Adipocyte (in vitro differentiated cells): ENCODE measurements at regions not wholly inside any gene's neighbourhood (a gene's known extent, or its start where the extent isn't known, plus 50 kb on each side); places are given as distances from the start of the nearest gene placed in this dataset.

Experiments
- DNase-seq: peaks from one replicate; pipeline ENCODE4 v3.0.0-alpha.2; 2015; ENCODE audit warnings: low read depth
- H3K27me3 ChIP-seq: replicated peaks from 2 replicates; pipeline ENCODE4 v1.7.0; 2013; ENCODE audit warnings: mild to moderate bottlenecking, low read length, moderate library complexity; ENCODE audit not compliant: control insufficient read depth, insufficient read depth
- H3K36me3 ChIP-seq: 2 replicates; pipeline ENCODE4 v1.7.0; 2013; ENCODE audit warnings: low read length, mild to moderate bottlenecking, moderate library complexity; ENCODE audit not compliant: control insufficient read depth, insufficient read depth, severe bottlenecking
- H3K4me1 ChIP-seq: 2 replicates; pipeline ENCODE4 v1.7.0; 2013; ENCODE audit warnings: mild to moderate bottlenecking, low read length, moderate library complexity; ENCODE audit not compliant: control insufficient read depth, insufficient read depth
- H3K4me3 ChIP-seq: 2 replicates; pipeline ENCODE4 v1.7.0; 2013; ENCODE audit warnings: mild to moderate bottlenecking, low read length, moderate library complexity
- H3K9ac ChIP-seq: 2 replicates; pipeline ENCODE4 v1.7.0; 2013; ENCODE audit warnings: mild to moderate bottlenecking, low read length, moderate library complexity
- H3K9me3 ChIP-seq: 2 replicates; pipeline ENCODE4 v1.7.0; 2013; ENCODE audit warnings: mild to moderate bottlenecking, low read length, moderate library complexity; ENCODE audit not compliant: control insufficient read depth

GRCh38 chrX:25640276-25640675 is 497.9 kb upstream of the MAGEB18 start:
- Histone ChIP-seq H3K9ac (no peak overlapping the region), H3K27me3 (no peaks in the 10 kb centered on the region), H3K9me3 (peaks cover 5% of the 10 kb centered on the region), H3K4me3 (no peak overlapping the region), H3K4me1 (no peaks in the 10 kb centered on the region), H3K36me3 (no peaks in the 10 kb centered on the region)
- no peak for DNase-seq

DNA sequence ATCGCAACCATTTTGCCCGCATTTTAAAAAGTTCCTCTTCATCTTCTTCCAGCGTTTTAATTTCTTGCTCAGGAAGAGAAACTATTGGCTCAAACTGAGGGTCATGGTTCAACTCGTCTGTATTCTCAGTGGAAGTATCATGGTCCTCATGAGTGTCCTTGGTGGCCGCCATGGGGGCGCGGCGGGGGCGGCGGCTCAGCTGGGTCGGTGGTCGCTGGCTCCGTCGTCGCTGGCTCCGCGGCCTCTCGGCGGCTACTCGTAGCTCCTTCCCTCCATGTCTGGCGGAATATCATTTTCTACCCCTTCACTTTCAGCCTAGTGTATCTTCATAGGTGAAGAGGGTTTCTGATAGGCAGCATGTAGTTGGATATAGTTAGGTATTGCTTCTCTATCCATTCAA is 492.0 kb upstream of the MAGEB18 start:
- no peaks in the 10 kb centered on the region for H3K36me3 ChIP-seq
- peaks cover 9% of the 10 kb centered on the region for H3K9me3 ChIP-seq
- no peak overlapping the region for H3K4me3 ChIP-seq
- no peaks in the 10 kb centered on the region for H3K4me1 ChIP-seq
- no peak overlapping the region for H3K9ac ChIP-seq
- DNase-seq: no peak
- no peaks in the 10 kb centered on the region for H3K27me3 ChIP-seq

- no peaks in the 10 kb centered on the region for H3K27me3 ChIP-seq
- no peaks in the 10 kb centered on the region for H3K36me3 ChIP-seq
- no peak overlapping the region for H3K9ac ChIP-seq
- peaks cover 4% of the 10 kb centered on the region for H3K9me3 ChIP-seq
- DNase-seq: no peak
- H3K4me1 ChIP-seq: no peaks in the 10 kb centered on the region
- no peak overlapping the region for H3K4me3 ChIP-seq
Measured at GRCh38 chrX:25648790-25649189, 489.4 kb upstream of the MAGEB18 start.

GRCh38 chrX:25650216-25650820 is 487.8 kb upstream of the MAGEB18 start:
- H3K4me1 ChIP-seq: no peaks in the 10 kb centered on the region
- DNase-seq: no peak
- H3K27me3 ChIP-seq: no peaks in the 10 kb centered on the region

DNA sequence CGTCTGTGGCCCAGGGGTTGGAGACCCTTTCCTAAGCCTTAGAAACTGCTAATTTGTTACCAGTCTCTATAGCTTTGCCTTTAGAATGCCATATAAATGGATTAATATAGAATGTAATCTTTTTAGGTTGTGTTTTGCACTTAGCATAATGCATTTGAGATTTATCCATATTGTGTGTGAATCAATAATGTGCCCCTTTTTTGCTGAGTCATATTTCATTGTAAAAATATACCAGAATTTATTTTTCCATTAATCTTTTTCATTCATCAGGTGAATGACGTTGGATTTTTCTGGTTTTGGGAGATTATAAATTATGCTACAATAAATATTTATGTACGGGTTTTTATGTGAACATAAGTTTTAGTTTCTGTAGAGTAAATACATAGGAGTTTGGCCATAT is 478.8 kb upstream of the MAGEB18 start:
- H3K36me3 ChIP-seq: no peaks in the 10 kb centered on the region
- no peaks in the 10 kb centered on the region for H3K4me1 ChIP-seq
- no peak overlapping the region for H3K9ac ChIP-seq
- H3K27me3 ChIP-seq: no peaks in the 10 kb centered on the region
- peaks cover 3% of the 10 kb centered on the region for H3K9me3 ChIP-seq
- H3K4me3 ChIP-seq: no peak overlapping the region
- no peak for DNase-seq

More at GRCh38 chrX:25650216-25650820, 487.8 kb upstream of the MAGEB18 start:
- no peaks in the 10 kb centered on the region for H3K36me3 ChIP-seq
- H3K9ac ChIP-seq: no peak overlapping the region
- no peak overlapping the region for H3K4me3 ChIP-seq
- peaks cover 4% of the 10 kb centered on the region for H3K9me3 ChIP-seq

DNA sequence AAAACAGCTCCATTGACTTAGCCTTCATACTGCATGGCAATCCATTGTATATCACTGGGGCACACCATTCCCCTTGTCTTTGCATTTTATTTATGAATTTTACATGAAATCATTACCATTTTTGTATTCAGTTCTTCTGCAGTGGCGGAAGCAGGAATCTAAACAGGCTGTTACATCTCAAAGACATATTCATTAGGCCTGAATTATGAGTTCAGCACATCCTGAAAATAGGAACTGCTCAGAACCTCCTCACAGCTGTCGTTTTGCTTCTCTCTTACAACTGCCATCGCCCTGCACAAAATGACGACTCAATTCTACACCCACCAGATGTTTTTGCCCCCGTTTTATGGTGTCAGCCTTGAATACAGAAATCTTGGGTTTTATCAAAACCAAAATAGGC is 474.4 kb upstream of the MAGEB18 start:
- no peak for DNase-seq
- no peaks in the 10 kb centered on the region for H3K27me3 ChIP-seq
- H3K9ac ChIP-seq: no peak overlapping the region
- H3K4me3 ChIP-seq: no peak overlapping the region
- no peaks in the 10 kb centered on the region for H3K36me3 ChIP-seq
- H3K4me1 ChIP-seq: peaks cover 4% of the 10 kb centered on the region
- peaks cover 3% of the 10 kb centered on the region for H3K9me3 ChIP-seq

DNA sequence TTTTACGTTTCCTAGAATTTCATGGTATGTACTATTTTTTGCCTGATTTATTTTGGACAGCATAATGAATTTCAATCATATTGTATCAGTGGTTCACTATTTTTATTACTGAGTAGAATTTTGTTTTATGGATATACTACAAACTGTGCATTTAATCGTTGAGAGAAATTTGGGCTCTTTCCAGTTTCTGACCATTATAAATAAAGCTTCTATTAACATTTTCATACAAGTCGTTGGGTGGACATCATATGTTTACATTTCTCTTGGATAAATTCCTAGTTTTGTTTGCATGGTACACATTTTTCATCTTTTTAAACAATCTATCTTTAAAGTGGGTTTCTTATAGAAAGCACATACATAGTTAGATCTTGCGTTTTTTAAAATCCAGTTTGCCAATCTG is 472.7 kb upstream of the MAGEB18 start:
- H3K4me1 ChIP-seq: peaks cover 4% of the 10 kb centered on the region
- H3K9me3 ChIP-seq: no peaks in the 10 kb centered on the region
- H3K4me3 ChIP-seq: no peak overlapping the region
- no peak overlapping the region for H3K9ac ChIP-seq
- no peak for DNase-seq
- no peaks in the 10 kb centered on the region for H3K36me3 ChIP-seq
- H3K27me3 ChIP-seq: no peaks in the 10 kb centered on the region

- H3K27me3 ChIP-seq: no peaks in the 10 kb centered on the region
- H3K9ac ChIP-seq: peak overlapping the region; percentile 34
- H3K4me3 ChIP-seq: no peak overlapping the region
- H3K36me3 ChIP-seq: no peaks in the 10 kb centered on the region
- peaks cover 4% of the 10 kb centered on the region for H3K4me1 ChIP-seq
- no peak for DNase-seq
- no peaks in the 10 kb centered on the region for H3K9me3 ChIP-seq
Measured at GRCh38 chrX:25667681-25668080, 470.5 kb upstream of the MAGEB18 start.

DNA sequence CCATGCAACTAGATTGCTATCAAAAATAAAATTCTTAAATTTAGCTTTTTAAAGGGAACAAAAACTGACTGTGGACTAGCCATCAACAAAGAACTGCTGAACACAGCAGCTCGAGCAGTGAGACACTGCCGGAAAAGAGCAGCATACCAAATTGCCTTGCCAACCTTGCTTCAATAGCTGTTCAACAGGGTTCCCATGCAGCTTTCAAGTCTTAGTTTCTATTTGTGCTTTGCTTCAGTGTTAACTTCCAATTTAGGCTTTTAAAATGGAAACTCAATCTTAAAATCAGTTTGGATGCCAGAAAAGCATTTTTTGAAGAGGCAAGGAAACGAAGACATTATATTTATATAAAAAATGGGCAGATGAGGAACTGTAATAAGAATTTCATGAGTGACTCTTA is 463.4 kb upstream of the MAGEB18 start:
- Histone ChIP-seq H3K36me3 (no peaks in the 10 kb centered on the region), H3K9me3 (no peaks in the 10 kb centered on the region), H3K27me3 (no peaks in the 10 kb centered on the region), H3K4me3 (no peak overlapping the region), H3K4me1 (no peaks in the 10 kb centered on the region), H3K9ac (no peak overlapping the region)
- DNase-seq: no peak

DNA sequence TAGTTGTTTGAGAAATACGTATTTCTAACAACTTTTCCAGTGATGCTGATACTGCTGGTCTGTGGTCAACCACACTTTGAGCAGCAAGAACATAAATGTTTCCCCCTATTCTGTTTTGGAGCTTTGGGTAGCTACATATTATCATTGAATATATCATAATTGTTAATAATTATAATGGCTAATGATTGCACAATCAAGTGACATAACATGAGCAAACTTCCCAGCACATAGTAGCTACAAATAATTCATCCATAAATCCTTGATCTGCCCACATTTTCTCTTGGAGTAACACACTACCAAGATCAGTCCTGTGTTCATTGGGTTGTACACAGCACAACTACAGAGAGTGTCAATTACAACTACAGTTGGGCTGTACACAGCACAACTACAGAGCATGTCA is 436.3 kb upstream of the MAGEB18 start:
- no peak overlapping the region for H3K4me3 ChIP-seq
- DNase-seq: no peak
- no peaks in the 10 kb centered on the region for H3K36me3 ChIP-seq
- H3K9me3 ChIP-seq: peaks cover 13% of the 10 kb centered on the region
- no peak overlapping the region for H3K9ac ChIP-seq
- H3K27me3 ChIP-seq: no peaks in the 10 kb centered on the region
- peaks cover 8% of the 10 kb centered on the region for H3K4me1 ChIP-seq

DNA sequence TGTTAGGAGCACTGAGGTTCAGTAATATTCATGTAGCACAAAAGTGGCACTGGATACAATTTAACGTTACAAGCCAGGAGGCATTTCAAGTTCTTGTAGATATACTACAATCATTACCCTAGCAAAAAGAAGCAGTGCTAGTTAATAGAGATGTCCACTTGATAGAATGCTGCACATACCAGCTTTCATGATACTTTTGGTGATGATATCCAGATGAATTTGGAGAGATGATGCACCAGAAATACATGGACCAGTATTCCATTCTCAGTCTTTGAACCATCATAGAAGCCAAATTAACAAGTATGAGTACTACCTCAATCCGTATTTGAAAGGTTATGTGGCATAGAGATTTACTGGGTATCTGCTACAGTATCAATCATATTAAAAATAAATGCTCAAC is 421.0 kb upstream of the MAGEB18 start:
- H3K9ac ChIP-seq: no peak overlapping the region
- H3K4me1 ChIP-seq: no peaks in the 10 kb centered on the region
- H3K4me3 ChIP-seq: no peak overlapping the region
- H3K9me3 ChIP-seq: no peaks in the 10 kb centered on the region
- no peaks in the 10 kb centered on the region for H3K36me3 ChIP-seq
- H3K27me3 ChIP-seq: peaks cover 15% of the 10 kb centered on the region
- DNase-seq: no peak

- H3K27me3 ChIP-seq: peaks cover 11% of the 10 kb centered on the region
- H3K4me3 ChIP-seq: no peak overlapping the region
- no peaks in the 10 kb centered on the region for H3K4me1 ChIP-seq
- no peak overlapping the region for H3K9ac ChIP-seq
- DNase-seq: peak; percentile 0
- H3K9me3 ChIP-seq: no peaks in the 10 kb centered on the region
- H3K36me3 ChIP-seq: no peaks in the 10 kb centered on the region
Measured at GRCh38 chrX:25721564-25721963, 416.6 kb upstream of the MAGEB18 start.
